ENCODE measurements at regions not wholly inside any gene's neighbourhood (a gene's known extent, or its start where the extent isn't known, plus 50 kb on each side); places are given as distances from the start of the nearest gene placed in this dataset.

- Histone ChIP-seq H3K4me3 (ENCODE audit: extremely low read depth in 1 of 4, insufficient read depth in 2 of 4, low read depth in 3 of 4, low read length in 4 of 4) (no peak overlapping the region), H2BK12ac (ENCODE audit: low read depth, low read length) (no peak overlapping the region), H4K20me1 (replicated peaks in 1 of 2; ENCODE audit: control insufficient read depth in 1 of 2, insufficient read depth in 2 of 2, low read length in 2 of 2) (no peaks in the 10 kb centered on the region), H3K4ac (replicated peaks; ENCODE audit: insufficient read length, low read depth, low read length) (no peak overlapping the region), H3K9me3 (ENCODE audit: insufficient read depth in 2 of 2, low read depth in 1 of 2, low read length in 1 of 2) (no peaks in the 10 kb centered on the region), H4K8ac (ENCODE audit: extremely low read depth, insufficient read depth, low read length) (no peak overlapping the region), H2AK5ac (ENCODE audit: low read depth, low read length) (no peak overlapping the region), H3K4me1 (replicated peaks in 1 of 4; ENCODE audit: control insufficient read depth in 3 of 4, insufficient read depth in 4 of 4, low read length in 3 of 4) (no peaks in the 10 kb centered on the region), H3K79me1 (ENCODE audit: low read depth, low read length) (no peaks in the 10 kb centered on the region), H4K5ac (ENCODE audit: insufficient read length, low read depth, low read length) (no peak overlapping the region), H3K23me2 (ENCODE audit: low read depth, low read length) (no peaks in the 10 kb centered on the region), H3K4me2 (ENCODE audit: insufficient read depth in 1 of 2, low read depth in 2 of 2, low read length in 2 of 2) (no peak overlapping the region), H3K27me3 (replicated peaks in 1 of 4; ENCODE audit: control insufficient read depth in 3 of 4, extremely low read depth in 1 of 4, insufficient read depth in 3 of 4, low read length in 3 of 4) (no peaks in the 10 kb centered on the region; a peak in 2 of 7 replicates), H2BK20ac (ENCODE audit: low read length) (no peak overlapping the region), H3K23ac (ENCODE audit: insufficient read length) (no peak overlapping the region), H2AFZ (ENCODE audit: low read length) (no peak overlapping the region), H3K56ac (replicated peaks; ENCODE audit: insufficient read length, low read depth, low read length) (no peak overlapping the region), H3K79me2 (ENCODE audit: control insufficient read depth in 1 of 2, insufficient read depth in 2 of 2, low read length in 2 of 2) (no peaks in the 10 kb centered on the region), H2BK120ac (replicated peaks; ENCODE audit: low read depth, low read length) (no peak overlapping the region), H3K14ac (ENCODE audit: insufficient read length) (no peak overlapping the region), H3K9ac (replicated peaks in 1 of 4; ENCODE audit: extremely low read depth in 1 of 4, low read depth in 3 of 4, low read length in 3 of 4) (no peak overlapping the region), H3K36me3 (ENCODE audit: control insufficient read depth in 2 of 4, insufficient read depth in 4 of 4, low read length in 3 of 4) (no peaks in the 10 kb centered on the region), H3K27ac (ENCODE audit: low read depth, low read length) (no peak overlapping the region), H4K91ac (replicated peaks; ENCODE audit: insufficient read length, low read length) (no peak overlapping the region), H2BK15ac (ENCODE audit: low read length) (no peak overlapping the region), H2BK5ac (ENCODE audit: low read depth, low read length) (no peak overlapping the region), H3K18ac (ENCODE audit: extremely low read depth, low read length) (no peak overlapping the region)
- WGBS, 2 experiments (ENCODE audit: extremely low coverage in 1 of 2, insufficient coverage in 1 of 2, insufficient read length in 1 of 2, insufficient replicate concordance in 2 of 2, low coverage in 1 of 2, low lambda C conversion rate in 2 of 2, missing lambda C conversion rate in 1 of 2) = 60% methylated on average over 4 of the region's 4 CpGs; no CpG with 5 or more reads in 1 of the 2 experiments
- DNase-seq (ENCODE audit: low read depth in 1 of 2, low spot score in 2 of 2) (no peak), FAIRE-seq (no peak)
- POLR2A ChIA-PET (ENCODE audit: partially characterized antibody) = no interaction called here
- CTCF ChIA-PET (ENCODE audit: partially characterized antibody) = interaction anchor here (0.7 to 2.1 kb wide), 10 partner anchors 12 to 528 kb away, joined by 3 to 13 read pairs (median 4); no protein-coding TSS in a partner anchor
- no peak for TF ChIP-seq BCL11A (IDR thresholded peaks at IDR 0.05; ENCODE audit: low read depth in 2 of 2, low read length in 2 of 2)
- TF ChIP-seq RAD21 (IDR thresholded peaks at IDR 0.05 in 1 of 2, conservative IDR thresholded peaks at IDR 0.05 in 1 of 2; ENCODE audit: low read depth in 2 of 2, low read length in 2 of 2) = no peak
- no peak for TF ChIP-seq TEAD4 (IDR thresholded peaks at IDR 0.05; ENCODE audit: low read depth, low read length)
- TF ChIP-seq EZH2 (IDR thresholded peaks at IDR 0.05; ENCODE audit: low read depth, low read length, severe bottlenecking) = no peak
- no peak for TF ChIP-seq KDM4A (IDR thresholded peaks at IDR 0.05; ENCODE audit: low read depth, low read length, severe bottlenecking)
- TF ChIP-seq MAX (IDR thresholded peaks at IDR 0.05) = no peak
- no peak for TF ChIP-seq TBP (IDR thresholded peaks at IDR 0.05; ENCODE audit: low read depth, low read length)
- TF ChIP-seq HDAC2 (IDR thresholded peaks at IDR 0.05; ENCODE audit: borderline replicate concordance in 1 of 2, low read depth in 2 of 2, low read length in 2 of 2) = no peak
- TF ChIP-seq RFX5 (IDR thresholded peaks at IDR 0.05; ENCODE audit: borderline replicate concordance, low read depth, low read length) = no peak
- TF ChIP-seq EGR1 (IDR thresholded peaks at IDR 0.05; ENCODE audit: borderline replicate concordance, low read depth, low read length) = no peak
Observed at GRCh38 chr13:53254500-53254899, 225.9 kb downstream of the OLFM4 start.
